Brain microvascular endothelial cell (primary cell): ENCODE measurements at regions not wholly inside any gene's neighbourhood (a gene's known extent, or its start where the extent isn't known, plus 50 kb on each side); places are given as distances from the start of the nearest gene placed in this dataset.

Experiments
- DNase-seq: peaks from one replicate; pipeline ENCODE4 v3.0.0-alpha.2; 2020
- H3K27ac ChIP-seq: fragments of 250-450 bp; sonication (Bioruptor Pico); 2 replicates; pipeline ENCODE4 v1.5.1; 2020; ENCODE audit warnings: mild to moderate bottlenecking, moderate library complexity
- H3K27me3 ChIP-seq: fragments of 250-450 bp; sonication (Bioruptor Pico); replicated peaks from 2 replicates; pipeline ENCODE4 v1.5.1; 2020; ENCODE audit warnings: mild to moderate bottlenecking
- H3K36me3 ChIP-seq: fragments of 250-450 bp; sonication (Bioruptor Pico); replicated peaks from 2 replicates; pipeline ENCODE4 v1.5.1; 2020; ENCODE audit warnings: mild to moderate bottlenecking
- H3K4me3 ChIP-seq: 2 replicates; pipeline ENCODE4 v1.5.1; 2011; ENCODE audit warnings: low read depth, mild to moderate bottlenecking, control low read depth, low read length, moderate library complexity
- in situ Hi-C: cut with HindIII; loops from 2 replicates; pipeline ENCODE4 v1.10.0; 2017; ENCODE audit warnings: low sequenced_read_pairs, low pct_ligation_motif_present
- TF ChIP-seq, protein P1 (sequence below): IDR thresholded peaks from 2 replicates; pipeline ENCODE4 v1.5.1; 2011; ENCODE audit warnings: low read depth, mild to moderate bottlenecking, moderate library complexity, low read length, control low read depth, inconsistent platforms; ENCODE audit errors: missing control alignments

DNA sequence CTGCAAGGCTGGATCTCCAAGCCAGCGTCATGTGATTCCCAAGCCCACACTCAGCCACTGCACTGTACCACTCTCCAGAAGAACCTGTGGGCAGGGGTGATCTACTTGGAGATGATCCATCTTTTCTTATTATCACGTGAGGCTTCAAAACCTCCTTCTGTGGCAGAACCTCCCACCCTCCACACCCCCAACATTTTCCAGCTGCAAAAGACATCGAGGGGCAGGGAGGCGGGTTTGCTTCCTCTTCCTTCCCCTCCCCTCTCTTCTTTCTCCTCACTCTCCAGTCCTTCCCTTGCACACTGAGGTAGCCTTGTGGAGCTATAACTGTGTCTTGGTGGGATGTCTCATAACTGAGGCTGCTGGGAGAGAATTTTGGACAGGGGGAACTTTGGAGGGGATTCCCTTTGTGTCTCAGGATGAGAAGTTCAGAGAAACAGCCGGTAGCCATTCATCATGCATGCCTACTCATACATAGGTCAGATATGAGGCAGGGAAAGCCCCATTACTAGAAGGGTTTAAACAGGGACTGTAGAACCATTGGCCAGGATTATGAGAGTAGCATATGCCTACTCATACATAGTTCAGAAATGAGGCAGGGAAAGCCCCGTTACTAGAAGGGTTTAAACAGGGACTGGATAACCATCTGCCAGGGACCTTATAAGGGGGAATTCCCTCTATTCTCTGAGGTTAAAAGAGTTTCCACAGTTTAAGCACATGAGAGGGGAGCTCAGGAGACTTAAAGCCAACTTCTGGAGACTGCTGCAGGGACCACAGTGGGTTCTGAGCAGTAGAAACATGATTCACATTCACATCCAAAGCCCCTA, 420.7 kb upstream of the CADM1 start:
- Histone ChIP-seq H3K27ac (no peak overlapping the region), H3K4me3 (no peak overlapping the region), H3K36me3 (no peaks in the 10 kb centered on the region), H3K27me3 (no peaks in the 10 kb centered on the region)
- in situ Hi-C loops = no loop called here
- DNase-seq = no peak
- TF ChIP-seq, protein P1, sequence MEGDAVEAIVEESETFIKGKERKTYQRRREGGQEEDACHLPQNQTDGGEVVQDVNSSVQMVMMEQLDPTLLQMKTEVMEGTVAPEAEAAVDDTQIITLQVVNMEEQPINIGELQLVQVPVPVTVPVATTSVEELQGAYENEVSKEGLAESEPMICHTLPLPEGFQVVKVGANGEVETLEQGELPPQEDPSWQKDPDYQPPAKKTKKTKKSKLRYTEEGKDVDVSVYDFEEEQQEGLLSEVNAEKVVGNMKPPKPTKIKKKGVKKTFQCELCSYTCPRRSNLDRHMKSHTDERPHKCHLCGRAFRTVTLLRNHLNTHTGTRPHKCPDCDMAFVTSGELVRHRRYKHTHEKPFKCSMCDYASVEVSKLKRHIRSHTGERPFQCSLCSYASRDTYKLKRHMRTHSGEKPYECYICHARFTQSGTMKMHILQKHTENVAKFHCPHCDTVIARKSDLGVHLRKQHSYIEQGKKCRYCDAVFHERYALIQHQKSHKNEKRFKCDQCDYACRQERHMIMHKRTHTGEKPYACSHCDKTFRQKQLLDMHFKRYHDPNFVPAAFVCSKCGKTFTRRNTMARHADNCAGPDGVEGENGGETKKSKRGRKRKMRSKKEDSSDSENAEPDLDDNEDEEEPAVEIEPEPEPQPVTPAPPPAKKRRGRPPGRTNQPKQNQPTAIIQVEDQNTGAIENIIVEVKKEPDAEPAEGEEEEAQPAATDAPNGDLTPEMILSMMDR = no peak

DNA sequence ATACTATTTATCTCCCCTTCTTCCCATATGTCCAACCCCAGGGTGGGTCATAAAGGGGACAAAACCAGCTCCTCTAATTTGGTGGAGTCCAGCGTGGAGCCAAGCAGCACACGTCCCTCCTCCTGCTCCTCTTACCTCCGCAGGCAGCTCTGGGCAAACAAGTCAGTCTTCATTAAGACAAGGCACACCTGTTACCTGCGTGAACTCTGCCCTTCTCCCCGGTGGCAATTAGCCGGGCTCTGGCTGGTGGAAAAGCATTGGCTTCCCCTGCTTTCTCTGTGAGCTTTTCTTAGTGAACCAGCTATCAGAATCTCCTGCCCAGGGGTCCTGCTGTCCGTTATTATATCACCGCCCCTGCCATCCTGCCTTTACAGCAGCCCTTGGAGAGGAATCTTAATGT, 418.7 kb upstream of the CADM1 start:
- DNase-seq = no peak
- Histone ChIP-seq H3K27me3 (no peaks in the 10 kb centered on the region), H3K36me3 (no peaks in the 10 kb centered on the region), H3K27ac (no peak overlapping the region), H3K4me3 (no peak overlapping the region)
- in situ Hi-C loops = no loop called here
- TF ChIP-seq, protein P1 = no peak

DNA sequence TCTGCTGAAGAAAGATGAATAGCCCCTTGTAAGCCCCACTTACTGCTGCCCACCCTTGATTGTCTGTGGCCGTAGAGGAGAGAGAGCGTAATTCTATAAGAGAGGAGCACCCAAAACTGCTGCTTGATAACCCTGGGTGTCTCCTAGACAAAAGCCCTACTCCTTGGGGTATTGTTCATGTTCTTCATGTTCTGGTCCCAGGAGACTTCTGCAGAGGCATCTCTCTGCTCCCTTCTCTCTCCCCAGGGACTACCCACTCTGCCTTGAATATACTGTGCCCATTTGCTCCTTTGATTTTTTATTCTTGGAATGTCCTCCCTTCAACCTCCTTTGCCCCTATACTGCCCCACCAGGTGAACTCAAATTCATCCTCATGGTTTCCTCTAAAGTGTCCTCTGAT, 417.8 kb upstream of the CADM1 start:
- Histone ChIP-seq H3K27me3 (no peaks in the 10 kb centered on the region), H3K36me3 (no peaks in the 10 kb centered on the region), H3K27ac (no peak overlapping the region), H3K4me3 (no peak overlapping the region)
- TF ChIP-seq, protein P1 = no peak
- DNase-seq = no peak
- in situ Hi-C loops = no loop called here

DNA sequence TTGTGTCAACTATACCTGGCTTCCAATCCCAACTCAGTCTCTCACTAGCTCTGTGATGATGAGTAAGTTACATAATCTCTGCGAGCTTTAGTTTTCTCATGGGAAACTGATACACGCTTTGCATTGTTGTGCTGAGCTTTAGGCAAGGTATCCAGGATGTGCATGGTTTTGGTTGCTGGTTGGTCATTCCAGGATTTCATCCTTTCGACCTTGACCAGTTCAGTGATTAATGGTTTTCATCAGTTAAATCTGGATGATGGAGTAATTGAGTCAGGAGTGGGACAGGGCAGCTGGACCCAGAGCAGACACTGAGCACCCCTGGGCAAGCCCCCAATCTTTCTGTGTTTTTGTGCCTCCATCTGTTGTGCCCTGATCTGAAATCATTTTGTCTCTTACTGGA, 417.3 kb upstream of the CADM1 start:
- in situ Hi-C loops = no loop called here
- Histone ChIP-seq H3K27ac (no peak overlapping the region), H3K36me3 (no peaks in the 10 kb centered on the region), H3K4me3 (no peak overlapping the region), H3K27me3 (no peaks in the 10 kb centered on the region)
- TF ChIP-seq, protein P1 = no peak
- no peak for DNase-seq

DNA sequence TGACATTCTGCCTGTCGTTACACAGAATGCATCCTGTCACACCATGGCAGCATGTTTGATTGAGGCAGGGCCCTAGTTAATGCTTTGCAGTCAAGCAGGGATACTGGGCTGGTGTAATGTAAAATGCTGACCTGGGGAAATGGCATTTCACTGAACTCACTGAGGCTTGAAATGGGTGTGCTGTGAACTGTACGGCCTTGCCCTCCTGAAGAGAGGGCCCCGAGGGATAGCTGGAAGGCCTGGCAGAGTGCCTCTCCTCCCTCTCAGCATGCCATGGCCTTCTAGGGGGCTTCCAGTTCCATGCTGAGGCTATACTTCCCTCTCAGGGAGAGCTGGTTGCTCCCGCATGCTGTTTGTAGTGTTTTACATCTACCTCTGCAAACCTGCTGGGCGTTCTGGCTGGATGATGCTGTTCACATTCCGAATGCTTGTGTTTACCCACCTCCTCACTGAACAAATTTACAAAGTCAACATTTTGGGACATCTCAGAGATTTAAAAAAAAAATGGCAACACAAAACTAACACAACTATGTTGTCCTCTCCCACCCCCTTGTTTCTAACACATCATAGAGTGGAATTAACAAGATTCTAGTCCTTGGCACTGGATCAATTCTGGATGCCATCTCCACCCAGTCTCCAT, 416.7 kb upstream of the CADM1 start:
- Histone ChIP-seq H3K36me3 (no peaks in the 10 kb centered on the region), H3K27me3 (no peaks in the 10 kb centered on the region), H3K4me3 (no peak overlapping the region), H3K27ac (no peak overlapping the region)
- DNase-seq = no peak
- in situ Hi-C loops = no loop called here
- TF ChIP-seq, protein P1 = no peak
